ENCODE measurements at regions not wholly inside any gene's neighbourhood (a gene's known extent, or its start where the extent isn't known, plus 50 kb on each side); places are given as distances from the start of the nearest gene placed in this dataset.

DNA sequence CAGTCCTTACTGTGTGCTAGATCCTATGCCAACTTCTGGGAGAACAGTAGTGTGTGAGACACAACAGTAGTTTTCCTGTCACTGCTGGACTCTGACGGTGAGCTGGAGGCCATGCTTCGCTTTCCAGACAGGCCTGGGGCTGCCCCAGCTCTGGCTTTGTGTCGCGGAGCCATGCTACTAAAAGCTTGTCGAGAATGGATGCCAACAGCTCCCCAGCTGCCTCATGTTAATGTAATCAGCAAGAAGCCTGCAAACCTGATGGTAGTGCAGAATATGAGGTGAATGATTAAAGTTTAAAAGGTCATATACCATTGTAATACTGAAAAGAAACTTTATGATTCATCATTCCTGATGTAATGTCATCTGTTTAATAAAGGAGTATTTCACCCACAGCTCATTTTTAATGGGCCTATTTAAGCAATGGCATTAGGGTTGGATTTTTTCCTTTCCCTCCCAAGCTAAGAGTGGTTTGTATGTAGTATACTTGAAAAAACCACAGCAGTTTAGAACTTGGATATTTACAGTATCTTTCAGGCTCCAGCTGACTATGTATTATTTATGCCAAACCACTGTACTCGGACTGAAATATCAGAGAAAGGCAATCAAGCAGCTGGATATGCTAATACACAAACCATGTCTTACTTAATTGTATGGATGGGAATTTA is 343.0 kb downstream of the NUF2 start (continued):
- TF ChIP-seq, protein P1, sequence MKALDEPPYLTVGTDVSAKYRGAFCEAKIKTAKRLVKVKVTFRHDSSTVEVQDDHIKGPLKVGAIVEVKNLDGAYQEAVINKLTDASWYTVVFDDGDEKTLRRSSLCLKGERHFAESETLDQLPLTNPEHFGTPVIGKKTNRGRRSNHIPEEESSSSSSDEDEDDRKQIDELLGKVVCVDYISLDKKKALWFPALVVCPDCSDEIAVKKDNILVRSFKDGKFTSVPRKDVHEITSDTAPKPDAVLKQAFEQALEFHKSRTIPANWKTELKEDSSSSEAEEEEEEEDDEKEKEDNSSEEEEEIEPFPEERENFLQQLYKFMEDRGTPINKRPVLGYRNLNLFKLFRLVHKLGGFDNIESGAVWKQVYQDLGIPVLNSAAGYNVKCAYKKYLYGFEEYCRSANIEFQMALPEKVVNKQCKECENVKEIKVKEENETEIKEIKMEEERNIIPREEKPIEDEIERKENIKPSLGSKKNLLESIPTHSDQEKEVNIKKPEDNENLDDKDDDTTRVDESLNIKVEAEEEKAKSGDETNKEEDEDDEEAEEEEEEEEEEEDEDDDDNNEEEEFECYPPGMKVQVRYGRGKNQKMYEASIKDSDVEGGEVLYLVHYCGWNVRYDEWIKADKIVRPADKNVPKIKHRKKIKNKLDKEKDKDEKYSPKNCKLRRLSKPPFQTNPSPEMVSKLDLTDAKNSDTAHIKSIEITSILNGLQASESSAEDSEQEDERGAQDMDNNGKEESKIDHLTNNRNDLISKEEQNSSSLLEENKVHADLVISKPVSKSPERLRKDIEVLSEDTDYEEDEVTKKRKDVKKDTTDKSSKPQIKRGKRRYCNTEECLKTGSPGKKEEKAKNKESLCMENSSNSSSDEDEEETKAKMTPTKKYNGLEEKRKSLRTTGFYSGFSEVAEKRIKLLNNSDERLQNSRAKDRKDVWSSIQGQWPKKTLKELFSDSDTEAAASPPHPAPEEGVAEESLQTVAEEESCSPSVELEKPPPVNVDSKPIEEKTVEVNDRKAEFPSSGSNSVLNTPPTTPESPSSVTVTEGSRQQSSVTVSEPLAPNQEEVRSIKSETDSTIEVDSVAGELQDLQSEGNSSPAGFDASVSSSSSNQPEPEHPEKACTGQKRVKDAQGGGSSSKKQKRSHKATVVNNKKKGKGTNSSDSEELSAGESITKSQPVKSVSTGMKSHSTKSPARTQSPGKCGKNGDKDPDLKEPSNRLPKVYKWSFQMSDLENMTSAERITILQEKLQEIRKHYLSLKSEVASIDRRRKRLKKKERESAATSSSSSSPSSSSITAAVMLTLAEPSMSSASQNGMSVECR (CRISPR knock-in tag; IDR thresholded peaks at IDR 0.05; ENCODE audit: borderline replicate concordance), result no peak
- TF ChIP-seq, protein P2, sequence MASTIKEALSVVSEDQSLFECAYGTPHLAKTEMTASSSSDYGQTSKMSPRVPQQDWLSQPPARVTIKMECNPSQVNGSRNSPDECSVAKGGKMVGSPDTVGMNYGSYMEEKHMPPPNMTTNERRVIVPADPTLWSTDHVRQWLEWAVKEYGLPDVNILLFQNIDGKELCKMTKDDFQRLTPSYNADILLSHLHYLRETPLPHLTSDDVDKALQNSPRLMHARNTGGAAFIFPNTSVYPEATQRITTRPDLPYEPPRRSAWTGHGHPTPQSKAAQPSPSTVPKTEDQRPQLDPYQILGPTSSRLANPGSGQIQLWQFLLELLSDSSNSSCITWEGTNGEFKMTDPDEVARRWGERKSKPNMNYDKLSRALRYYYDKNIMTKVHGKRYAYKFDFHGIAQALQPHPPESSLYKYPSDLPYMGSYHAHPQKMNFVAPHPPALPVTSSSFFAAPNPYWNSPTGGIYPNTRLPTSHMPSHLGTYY (CRISPR knock-in tag; IDR thresholded peaks at IDR 0.05), result no peak
- TF ChIP-seq, protein P3, sequence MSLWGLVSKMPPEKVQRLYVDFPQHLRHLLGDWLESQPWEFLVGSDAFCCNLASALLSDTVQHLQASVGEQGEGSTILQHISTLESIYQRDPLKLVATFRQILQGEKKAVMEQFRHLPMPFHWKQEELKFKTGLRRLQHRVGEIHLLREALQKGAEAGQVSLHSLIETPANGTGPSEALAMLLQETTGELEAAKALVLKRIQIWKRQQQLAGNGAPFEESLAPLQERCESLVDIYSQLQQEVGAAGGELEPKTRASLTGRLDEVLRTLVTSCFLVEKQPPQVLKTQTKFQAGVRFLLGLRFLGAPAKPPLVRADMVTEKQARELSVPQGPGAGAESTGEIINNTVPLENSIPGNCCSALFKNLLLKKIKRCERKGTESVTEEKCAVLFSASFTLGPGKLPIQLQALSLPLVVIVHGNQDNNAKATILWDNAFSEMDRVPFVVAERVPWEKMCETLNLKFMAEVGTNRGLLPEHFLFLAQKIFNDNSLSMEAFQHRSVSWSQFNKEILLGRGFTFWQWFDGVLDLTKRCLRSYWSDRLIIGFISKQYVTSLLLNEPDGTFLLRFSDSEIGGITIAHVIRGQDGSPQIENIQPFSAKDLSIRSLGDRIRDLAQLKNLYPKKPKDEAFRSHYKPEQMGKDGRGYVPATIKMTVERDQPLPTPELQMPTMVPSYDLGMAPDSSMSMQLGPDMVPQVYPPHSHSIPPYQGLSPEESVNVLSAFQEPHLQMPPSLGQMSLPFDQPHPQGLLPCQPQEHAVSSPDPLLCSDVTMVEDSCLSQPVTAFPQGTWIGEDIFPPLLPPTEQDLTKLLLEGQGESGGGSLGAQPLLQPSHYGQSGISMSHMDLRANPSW (CRISPR knock-in tag; conservative IDR thresholded peaks at IDR 0.05; ENCODE audit: low read depth), result no peak
- TF ChIP-seq CBFB (CRISPR knock-in tag; IDR thresholded peaks at IDR 0.05; ENCODE audit: low read depth), result no peak
- no peak for TF ChIP-seq ZNF232 (CRISPR knock-in tag; IDR thresholded peaks at IDR 0.05)
- TF ChIP-seq FOXK1 (CRISPR knock-in tag; IDR thresholded peaks at IDR 0.05), result no peak
- TF ChIP-seq, protein P4, sequence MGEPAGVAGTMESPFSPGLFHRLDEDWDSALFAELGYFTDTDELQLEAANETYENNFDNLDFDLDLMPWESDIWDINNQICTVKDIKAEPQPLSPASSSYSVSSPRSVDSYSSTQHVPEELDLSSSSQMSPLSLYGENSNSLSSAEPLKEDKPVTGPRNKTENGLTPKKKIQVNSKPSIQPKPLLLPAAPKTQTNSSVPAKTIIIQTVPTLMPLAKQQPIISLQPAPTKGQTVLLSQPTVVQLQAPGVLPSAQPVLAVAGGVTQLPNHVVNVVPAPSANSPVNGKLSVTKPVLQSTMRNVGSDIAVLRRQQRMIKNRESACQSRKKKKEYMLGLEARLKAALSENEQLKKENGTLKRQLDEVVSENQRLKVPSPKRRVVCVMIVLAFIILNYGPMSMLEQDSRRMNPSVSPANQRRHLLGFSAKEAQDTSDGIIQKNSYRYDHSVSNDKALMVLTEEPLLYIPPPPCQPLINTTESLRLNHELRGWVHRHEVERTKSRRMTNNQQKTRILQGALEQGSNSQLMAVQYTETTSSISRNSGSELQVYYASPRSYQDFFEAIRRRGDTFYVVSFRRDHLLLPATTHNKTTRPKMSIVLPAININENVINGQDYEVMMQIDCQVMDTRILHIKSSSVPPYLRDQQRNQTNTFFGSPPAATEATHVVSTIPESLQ (CRISPR knock-in tag; IDR thresholded peaks at IDR 0.05), result no peak
- TF ChIP-seq, protein P5, sequence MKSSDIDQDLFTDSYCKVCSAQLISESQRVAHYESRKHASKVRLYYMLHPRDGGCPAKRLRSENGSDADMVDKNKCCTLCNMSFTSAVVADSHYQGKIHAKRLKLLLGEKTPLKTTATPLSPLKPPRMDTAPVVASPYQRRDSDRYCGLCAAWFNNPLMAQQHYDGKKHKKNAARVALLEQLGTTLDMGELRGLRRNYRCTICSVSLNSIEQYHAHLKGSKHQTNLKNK (CRISPR knock-in tag; IDR thresholded peaks at IDR 0.05), result no peak

DNA sequence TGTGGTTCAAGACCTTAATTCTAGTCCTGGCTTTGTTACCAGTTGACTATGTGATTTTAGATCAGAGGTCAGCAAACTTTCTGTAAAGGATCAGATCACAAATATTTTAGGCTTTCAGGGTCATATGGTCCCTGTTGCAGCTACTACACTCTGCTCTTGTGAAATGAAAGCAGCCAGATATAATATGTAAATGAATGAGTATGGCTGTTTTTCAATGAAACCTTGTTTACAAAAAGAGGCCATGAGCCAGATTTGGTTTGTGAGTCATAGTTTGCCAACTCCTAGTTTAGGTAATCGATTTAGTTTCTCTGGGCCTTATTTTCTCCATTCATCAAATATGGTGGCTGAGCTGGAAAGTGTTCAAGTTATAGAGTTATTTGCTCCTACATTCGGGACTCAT is 346.7 kb downstream of the NUF2 start:
- ChIA-PET POLR2A (no interaction called here), CTCF (no interaction called here)
- Mint-ChIP-seq H3K4me3 (no peak overlapping the region), H3K36me3 (peaks cover 2% of the 10 kb centered on the region; the same call in 1 of the 2 replicates), H3K27me3 (ENCODE audit: low read depth) (no peaks in the 10 kb centered on the region; the same call in 1 of the 2 replicates), H3K27ac (no peak overlapping the region), H3K4me1 (peaks cover 10% of the 10 kb centered on the region), H3K9me3 (peaks cover 12% of the 10 kb centered on the region)
- TF ChIP-seq, protein P6, sequence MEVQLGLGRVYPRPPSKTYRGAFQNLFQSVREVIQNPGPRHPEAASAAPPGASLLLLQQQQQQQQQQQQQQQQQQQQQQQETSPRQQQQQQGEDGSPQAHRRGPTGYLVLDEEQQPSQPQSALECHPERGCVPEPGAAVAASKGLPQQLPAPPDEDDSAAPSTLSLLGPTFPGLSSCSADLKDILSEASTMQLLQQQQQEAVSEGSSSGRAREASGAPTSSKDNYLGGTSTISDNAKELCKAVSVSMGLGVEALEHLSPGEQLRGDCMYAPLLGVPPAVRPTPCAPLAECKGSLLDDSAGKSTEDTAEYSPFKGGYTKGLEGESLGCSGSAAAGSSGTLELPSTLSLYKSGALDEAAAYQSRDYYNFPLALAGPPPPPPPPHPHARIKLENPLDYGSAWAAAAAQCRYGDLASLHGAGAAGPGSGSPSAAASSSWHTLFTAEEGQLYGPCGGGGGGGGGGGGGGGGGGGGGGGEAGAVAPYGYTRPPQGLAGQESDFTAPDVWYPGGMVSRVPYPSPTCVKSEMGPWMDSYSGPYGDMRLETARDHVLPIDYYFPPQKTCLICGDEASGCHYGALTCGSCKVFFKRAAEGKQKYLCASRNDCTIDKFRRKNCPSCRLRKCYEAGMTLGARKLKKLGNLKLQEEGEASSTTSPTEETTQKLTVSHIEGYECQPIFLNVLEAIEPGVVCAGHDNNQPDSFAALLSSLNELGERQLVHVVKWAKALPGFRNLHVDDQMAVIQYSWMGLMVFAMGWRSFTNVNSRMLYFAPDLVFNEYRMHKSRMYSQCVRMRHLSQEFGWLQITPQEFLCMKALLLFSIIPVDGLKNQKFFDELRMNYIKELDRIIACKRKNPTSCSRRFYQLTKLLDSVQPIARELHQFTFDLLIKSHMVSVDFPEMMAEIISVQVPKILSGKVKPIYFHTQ (CRISPR knock-in tag; IDR thresholded peaks at IDR 0.05), result no peak
- TF ChIP-seq, protein P1 (CRISPR knock-in tag; IDR thresholded peaks at IDR 0.05; ENCODE audit: borderline replicate concordance), result no peak
- DNase-seq (ENCODE audit: low spot score) (no peak), ATAC-seq (no peak)

Measured in WTC11 (cell line).